GM23338 (cell line): ENCODE measurements at regions not wholly inside any gene's neighbourhood (a gene's known extent, or its start where the extent isn't known, plus 50 kb on each side); places are given as distances from the start of the nearest gene placed in this dataset.

Experiments used
- ATAC-seq: fragments of 200-7000 bp; cut with Tn5 transposase; 3 replicates; pipeline ENCODE4 v1.9.1; 2020
- DNase-seq: peaks from one replicate; pipeline ENCODE4 v3.0.0-alpha.2; 2015; ENCODE audit warnings: low spot score
- H2AFZ ChIP-seq: fragments of 200-600 bp; sonication (generic); 2 replicates; pipeline ENCODE4 v1.8.0; 2016; ENCODE audit warnings: antibody characterized with exemption, mild to moderate bottlenecking, moderate library complexity
- H3F3A ChIP-seq: fragments of 200-600 bp; sonication (generic); replicated peaks from 2 replicates; pipeline ENCODE4 v1.8.0; 2017; ENCODE audit warnings: antibody characterized with exemption, mixed run types, low read depth
- H3K27ac ChIP-seq: fragments of 200-600 bp; sonication (generic); 2 replicates; pipeline ENCODE4 v1.6.1; 2016; ENCODE audit warnings: low read depth
- H3K27me3 ChIP-seq: fragments of 200-600 bp; sonication (generic); 2 replicates; pipeline ENCODE4 v1.8.0; 2016; ENCODE audit warnings: mild to moderate bottlenecking, mixed run types, moderate library complexity; ENCODE audit not compliant: insufficient read depth
- H3K36me3 ChIP-seq: fragments of 200-600 bp; sonication (generic); 2 replicates; pipeline ENCODE4 v1.8.0; 2016; ENCODE audit warnings: mild to moderate bottlenecking; ENCODE audit not compliant: insufficient read depth
- H3K4me1 ChIP-seq: fragments of 200-600 bp; sonication (generic); 2 replicates; pipeline ENCODE4 v1.8.0; 2016; ENCODE audit warnings: mild to moderate bottlenecking, moderate library complexity; ENCODE audit not compliant: insufficient read depth
- H3K4me2 ChIP-seq: fragments of 200-600 bp; sonication (generic); 2 replicates; pipeline ENCODE4 v1.7.1; 2017; ENCODE audit warnings: mixed run types
- H3K4me3 ChIP-seq: fragments of 200-600 bp; sonication (generic); 2 replicates; pipeline ENCODE4 v1.6.1; 2016; ENCODE audit warnings: mixed run types
- H3K79me2 ChIP-seq: fragments of 200-600 bp; sonication (generic); replicated peaks from 2 replicates; pipeline ENCODE4 v1.8.0; 2017; ENCODE audit warnings: mild to moderate bottlenecking; ENCODE audit not compliant: insufficient read depth
- H3K9me2 ChIP-seq: fragments of 200-600 bp; sonication (generic); 2 replicates; pipeline ENCODE4 v1.8.0; 2017; ENCODE audit not compliant: insufficient read depth
- H4K20me1 ChIP-seq: fragments of 200-600 bp; sonication (generic); replicated peaks from 2 replicates; pipeline ENCODE4 v1.8.0; 2017; ENCODE audit warnings: mild to moderate bottlenecking; ENCODE audit not compliant: insufficient read depth
- H3K27ac Mint-ChIP-seq: 2 replicates; pipeline ENCODE4 v1.8.0; 2020; ENCODE audit warnings: inconsistent platforms, mild to moderate bottlenecking, moderate library complexity, mixed read lengths
- H3K27me3 Mint-ChIP-seq: 3 replicates; pipeline ENCODE4 v1.8.0; 2022; ENCODE audit warnings: low read depth, mild to moderate bottlenecking, moderate library complexity, mixed read lengths, inconsistent platforms; ENCODE audit not compliant: insufficient read depth, poor library complexity
- H3K36me3 Mint-ChIP-seq: 3 replicates; pipeline ENCODE4 v1.8.0; 2021; ENCODE audit warnings: low read depth, mild to moderate bottlenecking, inconsistent platforms, moderate library complexity, mixed read lengths
- H3K4me1 Mint-ChIP-seq: 3 replicates; pipeline ENCODE4 v1.8.0; 2020; ENCODE audit warnings: mild to moderate bottlenecking, inconsistent platforms, mixed read lengths
- H3K4me3 Mint-ChIP-seq: 3 replicates; pipeline ENCODE4 v1.8.0; 2021; ENCODE audit warnings: moderate library complexity, mild to moderate bottlenecking, inconsistent platforms, mixed read lengths
- H3K9me3 Mint-ChIP-seq: 3 replicates; pipeline ENCODE4 v1.8.0; 2020; ENCODE audit warnings: moderate library complexity, mild to moderate bottlenecking, inconsistent platforms, mixed read lengths
- CREB1 ChIP-seq: fragments of 250-450 bp; sonication (Bioruptor Pico); IDR thresholded peaks from 2 replicates; pipeline ENCODE4 v1.5.0; 2020; ENCODE audit warnings: low read depth, mild to moderate bottlenecking, moderate library complexity
- EZH2 ChIP-seq: fragments of 200-600 bp; sonication (generic); IDR thresholded peaks from one replicate; pipeline ENCODE4 v1.8.0; 2017; ENCODE audit warnings: antibody characterized with exemption, mild to moderate bottlenecking, low read depth; ENCODE audit not compliant: unreplicated experiment
- EZH2phosphoT487 ChIP-seq: fragments of 200-600 bp; sonication (generic); IDR thresholded peaks from one replicate; pipeline ENCODE4 v1.8.1; 2018; ENCODE audit warnings: antibody characterized with exemption; ENCODE audit not compliant: unreplicated experiment
- JUNB ChIP-seq: IDR thresholded peaks from one replicate; pipeline ENCODE4 v1.6.1; 2016; ENCODE audit warnings: antibody characterized with exemption; ENCODE audit not compliant: unreplicated experiment
- NANOG ChIP-seq: IDR thresholded peaks from 2 replicates; pipeline ENCODE4 v1.6.1; 2016; ENCODE audit warnings: antibody characterized with exemption, borderline replicate concordance
- POLR2AphosphoS5 ChIP-seq: IDR thresholded peaks from 2 replicates; pipeline ENCODE4 v1.6.1; 2016; ENCODE audit warnings: antibody characterized with exemption, low read depth
- STAT1 ChIP-seq: IDR thresholded peaks from one replicate; pipeline ENCODE4 v1.6.1; 2016; ENCODE audit warnings: antibody characterized with exemption; ENCODE audit not compliant: unreplicated experiment
- ZNF114 ChIP-seq: fragments of 250-450 bp; sonication (Bioruptor Pico); IDR thresholded peaks from 2 replicates; pipeline ENCODE4 v1.5.0; 2020; ENCODE audit warnings: mild to moderate bottlenecking, moderate library complexity
- ZNF331 ChIP-seq: fragments of 250-450 bp; sonication (Bioruptor Pico); IDR thresholded peaks from 2 replicates; pipeline ENCODE4 v1.5.0; 2020; ENCODE audit warnings: low read depth, mild to moderate bottlenecking, moderate library complexity
- TF ChIP-seq, protein P1 (sequence below): IDR thresholded peaks from 2 replicates; pipeline ENCODE4 v1.6.1; 2016; ENCODE audit warnings: antibody characterized with exemption
- TF ChIP-seq, protein P2 (sequence below): IDR thresholded peaks from one replicate; pipeline ENCODE4 v1.6.1; 2018; ENCODE audit warnings: antibody characterized with exemption; ENCODE audit not compliant: unreplicated experiment
- TF ChIP-seq, protein P3 (sequence below): fragments of 250-450 bp; sonication (Bioruptor Pico); IDR thresholded peaks from 2 replicates; pipeline ENCODE4 v1.5.0; 2020; ENCODE audit warnings: mild to moderate bottlenecking, moderate library complexity
- TF ChIP-seq, protein P4 (sequence below), 2 experiments: fragments of 200-600 bp in 1 of 2; sonication (generic) in 1 of 2; conservative IDR thresholded peaks; 2 replicates each; pipeline versions ENCODE4 v1.5.1 to v1.6.1; 2016 to 2017; ENCODE audit warnings: antibody characterized with exemption in 2 of 2, low read depth in 2 of 2, mild to moderate bottlenecking in 2 of 2, moderate library complexity in 1 of 2

DNA sequence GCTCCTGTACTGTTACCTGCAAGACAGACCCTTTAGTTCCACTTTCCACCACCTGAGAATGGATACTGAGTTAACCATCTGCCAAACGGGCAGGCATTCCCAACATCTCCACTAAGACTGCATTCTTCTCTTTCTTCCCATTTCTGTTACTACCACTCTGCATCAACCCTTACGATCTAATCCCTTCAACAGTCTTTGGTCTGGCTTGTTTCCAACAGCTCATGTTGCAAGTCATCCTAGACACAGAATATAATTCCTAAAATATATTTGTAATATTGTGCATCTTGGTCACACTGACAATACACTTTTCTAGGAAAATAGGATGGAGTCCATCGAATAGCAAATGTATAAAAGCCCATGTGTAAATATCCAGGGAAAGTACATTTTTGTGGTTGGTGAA lies 166.7 kb downstream of the SIPA1L2 start:
- H3K9me2 ChIP-seq: peaks cover 4% of the 10 kb centered on the region; the same call in 1 of the 2 replicates

More for the DNA sequence above, 166.7 kb downstream of the SIPA1L2 start:
- no peak overlapping the region for H3K4me3 ChIP-seq
- no peak overlapping the region for H3K4me2 ChIP-seq
- peaks cover 11% of the 10 kb centered on the region for H3K4me1 ChIP-seq
- H3K4me1 Mint-ChIP-seq: peaks cover 13% of the 10 kb centered on the region
- ATAC-seq (no peak), DNase-seq (no peak)
- no peaks in the 10 kb centered on the region for H3K79me2 ChIP-seq
- H2AFZ ChIP-seq: no peak overlapping the region
- H3F3A ChIP-seq: no peaks in the 10 kb centered on the region
- H4K20me1 ChIP-seq: no peaks in the 10 kb centered on the region
- peaks cover 28% of the 10 kb centered on the region for H3K27me3 ChIP-seq
- H3K9me3 Mint-ChIP-seq: no peaks in the 10 kb centered on the region
- H3K4me3 Mint-ChIP-seq: no peak overlapping the region
- H3K27ac Mint-ChIP-seq: no peak overlapping the region
- no peak for TF ChIP-seq ZNF331 (CRISPR knock-in tag)
- TF ChIP-seq, protein P1, sequence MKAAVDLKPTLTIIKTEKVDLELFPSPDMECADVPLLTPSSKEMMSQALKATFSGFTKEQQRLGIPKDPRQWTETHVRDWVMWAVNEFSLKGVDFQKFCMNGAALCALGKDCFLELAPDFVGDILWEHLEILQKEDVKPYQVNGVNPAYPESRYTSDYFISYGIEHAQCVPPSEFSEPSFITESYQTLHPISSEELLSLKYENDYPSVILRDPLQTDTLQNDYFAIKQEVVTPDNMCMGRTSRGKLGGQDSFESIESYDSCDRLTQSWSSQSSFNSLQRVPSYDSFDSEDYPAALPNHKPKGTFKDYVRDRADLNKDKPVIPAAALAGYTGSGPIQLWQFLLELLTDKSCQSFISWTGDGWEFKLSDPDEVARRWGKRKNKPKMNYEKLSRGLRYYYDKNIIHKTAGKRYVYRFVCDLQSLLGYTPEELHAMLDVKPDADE: no peak
- no peak for TF ChIP-seq EZH2
- no peak for TF ChIP-seq STAT1
- TF ChIP-seq ZNF114 (CRISPR knock-in tag): no peak
- TF ChIP-seq, protein P2, sequence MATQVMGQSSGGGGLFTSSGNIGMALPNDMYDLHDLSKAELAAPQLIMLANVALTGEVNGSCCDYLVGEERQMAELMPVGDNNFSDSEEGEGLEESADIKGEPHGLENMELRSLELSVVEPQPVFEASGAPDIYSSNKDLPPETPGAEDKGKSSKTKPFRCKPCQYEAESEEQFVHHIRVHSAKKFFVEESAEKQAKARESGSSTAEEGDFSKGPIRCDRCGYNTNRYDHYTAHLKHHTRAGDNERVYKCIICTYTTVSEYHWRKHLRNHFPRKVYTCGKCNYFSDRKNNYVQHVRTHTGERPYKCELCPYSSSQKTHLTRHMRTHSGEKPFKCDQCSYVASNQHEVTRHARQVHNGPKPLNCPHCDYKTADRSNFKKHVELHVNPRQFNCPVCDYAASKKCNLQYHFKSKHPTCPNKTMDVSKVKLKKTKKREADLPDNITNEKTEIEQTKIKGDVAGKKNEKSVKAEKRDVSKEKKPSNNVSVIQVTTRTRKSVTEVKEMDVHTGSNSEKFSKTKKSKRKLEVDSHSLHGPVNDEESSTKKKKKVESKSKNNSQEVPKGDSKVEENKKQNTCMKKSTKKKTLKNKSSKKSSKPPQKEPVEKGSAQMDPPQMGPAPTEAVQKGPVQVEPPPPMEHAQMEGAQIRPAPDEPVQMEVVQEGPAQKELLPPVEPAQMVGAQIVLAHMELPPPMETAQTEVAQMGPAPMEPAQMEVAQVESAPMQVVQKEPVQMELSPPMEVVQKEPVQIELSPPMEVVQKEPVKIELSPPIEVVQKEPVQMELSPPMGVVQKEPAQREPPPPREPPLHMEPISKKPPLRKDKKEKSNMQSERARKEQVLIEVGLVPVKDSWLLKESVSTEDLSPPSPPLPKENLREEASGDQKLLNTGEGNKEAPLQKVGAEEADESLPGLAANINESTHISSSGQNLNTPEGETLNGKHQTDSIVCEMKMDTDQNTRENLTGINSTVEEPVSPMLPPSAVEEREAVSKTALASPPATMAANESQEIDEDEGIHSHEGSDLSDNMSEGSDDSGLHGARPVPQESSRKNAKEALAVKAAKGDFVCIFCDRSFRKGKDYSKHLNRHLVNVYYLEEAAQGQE: no peak
- TF ChIP-seq, protein P3, sequence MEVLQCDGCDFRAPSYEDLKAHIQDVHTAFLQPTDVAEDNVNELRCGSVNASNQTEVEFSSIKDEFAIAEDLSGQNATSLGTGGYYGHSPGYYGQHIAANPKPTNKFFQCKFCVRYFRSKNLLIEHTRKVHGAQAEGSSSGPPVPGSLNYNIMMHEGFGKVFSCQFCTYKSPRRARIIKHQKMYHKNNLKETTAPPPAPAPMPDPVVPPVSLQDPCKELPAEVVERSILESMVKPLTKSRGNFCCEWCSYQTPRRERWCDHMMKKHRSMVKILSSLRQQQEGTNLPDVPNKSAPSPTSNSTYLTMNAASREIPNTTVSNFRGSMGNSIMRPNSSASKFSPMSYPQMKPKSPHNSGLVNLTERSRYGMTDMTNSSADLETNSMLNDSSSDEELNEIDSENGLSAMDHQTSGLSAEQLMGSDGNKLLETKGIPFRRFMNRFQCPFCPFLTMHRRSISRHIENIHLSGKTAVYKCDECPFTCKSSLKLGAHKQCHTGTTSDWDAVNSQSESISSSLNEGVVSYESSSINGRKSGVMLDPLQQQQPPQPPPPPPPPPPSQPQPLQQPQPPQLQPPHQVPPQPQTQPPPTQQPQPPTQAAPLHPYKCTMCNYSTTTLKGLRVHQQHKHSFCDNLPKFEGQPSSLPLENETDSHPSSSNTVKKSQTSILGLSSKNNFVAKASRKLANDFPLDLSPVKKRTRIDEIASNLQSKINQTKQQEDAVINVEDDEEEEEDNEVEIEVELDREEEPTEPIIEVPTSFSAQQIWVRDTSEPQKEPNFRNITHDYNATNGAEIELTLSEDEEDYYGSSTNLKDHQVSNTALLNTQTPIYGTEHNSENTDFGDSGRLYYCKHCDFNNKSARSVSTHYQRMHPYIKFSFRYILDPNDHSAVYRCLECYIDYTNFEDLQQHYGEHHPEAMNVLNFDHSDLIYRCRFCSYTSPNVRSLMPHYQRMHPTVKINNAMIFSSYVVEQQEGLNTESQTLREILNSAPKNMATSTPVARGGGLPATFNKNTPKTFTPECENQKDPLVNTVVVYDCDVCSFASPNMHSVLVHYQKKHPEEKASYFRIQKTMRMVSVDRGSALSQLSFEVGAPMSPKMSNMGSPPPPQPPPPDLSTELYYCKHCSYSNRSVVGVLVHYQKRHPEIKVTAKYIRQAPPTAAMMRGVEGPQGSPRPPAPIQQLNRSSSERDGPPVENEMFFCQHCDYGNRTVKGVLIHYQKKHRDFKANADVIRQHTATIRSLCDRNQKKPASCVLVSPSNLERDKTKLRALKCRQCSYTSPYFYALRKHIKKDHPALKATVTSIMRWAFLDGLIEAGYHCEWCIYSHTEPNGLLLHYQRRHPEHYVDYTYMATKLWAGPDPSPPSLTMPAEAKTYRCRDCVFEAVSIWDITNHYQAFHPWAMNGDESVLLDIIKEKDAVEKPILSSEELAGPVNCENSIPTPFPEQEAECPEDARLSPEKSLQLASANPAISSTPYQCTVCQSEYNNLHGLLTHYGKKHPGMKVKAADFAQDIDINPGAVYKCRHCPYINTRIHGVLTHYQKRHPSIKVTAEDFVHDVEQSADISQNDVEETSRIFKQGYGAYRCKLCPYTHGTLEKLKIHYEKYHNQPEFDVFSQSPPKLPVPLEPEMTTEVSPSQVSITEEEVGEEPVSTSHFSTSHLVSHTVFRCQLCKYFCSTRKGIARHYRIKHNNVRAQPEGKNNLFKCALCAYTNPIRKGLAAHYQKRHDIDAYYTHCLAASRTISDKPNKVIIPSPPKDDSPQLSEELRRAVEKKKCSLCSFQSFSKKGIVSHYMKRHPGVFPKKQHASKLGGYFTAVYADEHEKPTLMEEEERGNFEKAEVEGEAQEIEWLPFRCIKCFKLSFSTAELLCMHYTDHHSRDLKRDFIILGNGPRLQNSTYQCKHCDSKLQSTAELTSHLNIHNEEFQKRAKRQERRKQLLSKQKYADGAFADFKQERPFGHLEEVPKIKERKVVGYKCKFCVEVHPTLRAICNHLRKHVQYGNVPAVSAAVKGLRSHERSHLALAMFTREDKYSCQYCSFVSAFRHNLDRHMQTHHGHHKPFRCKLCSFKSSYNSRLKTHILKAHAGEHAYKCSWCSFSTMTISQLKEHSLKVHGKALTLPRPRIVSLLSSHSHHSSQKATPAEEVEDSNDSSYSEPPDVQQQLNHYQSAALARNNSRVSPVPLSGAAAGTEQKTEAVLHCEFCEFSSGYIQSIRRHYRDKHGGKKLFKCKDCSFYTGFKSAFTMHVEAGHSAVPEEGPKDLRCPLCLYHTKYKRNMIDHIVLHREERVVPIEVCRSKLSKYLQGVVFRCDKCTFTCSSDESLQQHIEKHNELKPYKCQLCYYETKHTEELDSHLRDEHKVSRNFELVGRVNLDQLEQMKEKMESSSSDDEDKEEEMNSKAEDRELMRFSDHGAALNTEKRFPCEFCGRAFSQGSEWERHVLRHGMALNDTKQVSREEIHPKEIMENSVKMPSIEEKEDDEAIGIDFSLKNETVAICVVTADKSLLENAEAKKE (CRISPR knock-in tag): no peak
- no peak for TF ChIP-seq JUNB
- no peak for TF ChIP-seq CREB1 (CRISPR knock-in tag)
- TF ChIP-seq NANOG: no peak
- TF ChIP-seq, protein P4, sequence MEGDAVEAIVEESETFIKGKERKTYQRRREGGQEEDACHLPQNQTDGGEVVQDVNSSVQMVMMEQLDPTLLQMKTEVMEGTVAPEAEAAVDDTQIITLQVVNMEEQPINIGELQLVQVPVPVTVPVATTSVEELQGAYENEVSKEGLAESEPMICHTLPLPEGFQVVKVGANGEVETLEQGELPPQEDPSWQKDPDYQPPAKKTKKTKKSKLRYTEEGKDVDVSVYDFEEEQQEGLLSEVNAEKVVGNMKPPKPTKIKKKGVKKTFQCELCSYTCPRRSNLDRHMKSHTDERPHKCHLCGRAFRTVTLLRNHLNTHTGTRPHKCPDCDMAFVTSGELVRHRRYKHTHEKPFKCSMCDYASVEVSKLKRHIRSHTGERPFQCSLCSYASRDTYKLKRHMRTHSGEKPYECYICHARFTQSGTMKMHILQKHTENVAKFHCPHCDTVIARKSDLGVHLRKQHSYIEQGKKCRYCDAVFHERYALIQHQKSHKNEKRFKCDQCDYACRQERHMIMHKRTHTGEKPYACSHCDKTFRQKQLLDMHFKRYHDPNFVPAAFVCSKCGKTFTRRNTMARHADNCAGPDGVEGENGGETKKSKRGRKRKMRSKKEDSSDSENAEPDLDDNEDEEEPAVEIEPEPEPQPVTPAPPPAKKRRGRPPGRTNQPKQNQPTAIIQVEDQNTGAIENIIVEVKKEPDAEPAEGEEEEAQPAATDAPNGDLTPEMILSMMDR (conservative IDR thresholded peaks at IDR 0.05; ENCODE audit: low read depth in 2 of 2): no peak
- no peak for TF ChIP-seq POLR2AphosphoS5
- TF ChIP-seq EZH2phosphoT487: no peak
- no peak overlapping the region for H3K27ac ChIP-seq
- peaks cover 10% of the 10 kb centered on the region for H3K36me3 Mint-ChIP-seq
- H3K27me3 Mint-ChIP-seq: peaks cover 13% of the 10 kb centered on the region
- H3K36me3 ChIP-seq: no peaks in the 10 kb centered on the region
